ENCODE measurements at regions not wholly inside any gene's neighbourhood (a gene's known extent, or its start where the extent isn't known, plus 50 kb on each side); places are given as distances from the start of the nearest gene placed in this dataset.
"Not testable (repeated sequence)": the region's sequence is repeated elsewhere in the genome, so short reads cannot be mapped to it uniquely, and the experiment has no call there.

- not testable (repeated sequence) for H4K91ac ChIP-seq (replicated peaks; ENCODE audit: insufficient read length, low read length); H4K8ac ChIP-seq (ENCODE audit: extremely low read depth, insufficient read depth, low read length); H3K18ac ChIP-seq (ENCODE audit: extremely low read depth, low read length); H3K4me2 ChIP-seq (ENCODE audit: insufficient read depth in 1 of 2, low read depth in 2 of 2, low read length in 2 of 2); H2BK12ac ChIP-seq (ENCODE audit: low read depth, low read length); H2BK15ac ChIP-seq (ENCODE audit: low read length); H3K23me2 ChIP-seq (ENCODE audit: low read depth, low read length); H3K23ac ChIP-seq (ENCODE audit: insufficient read length); H3K9ac ChIP-seq (replicated peaks in 1 of 4; ENCODE audit: extremely low read depth in 1 of 4, low read depth in 3 of 4, low read length in 3 of 4); H2AFZ ChIP-seq (ENCODE audit: low read length); FAIRE-seq; H3K4me1 ChIP-seq (replicated peaks in 1 of 4; ENCODE audit: control insufficient read depth in 3 of 4, insufficient read depth in 4 of 4, low read length in 3 of 4); H3K14ac ChIP-seq (ENCODE audit: insufficient read length); H3K4ac ChIP-seq (replicated peaks; ENCODE audit: insufficient read length, low read depth, low read length); H2BK120ac ChIP-seq (replicated peaks; ENCODE audit: low read depth, low read length); H3K4me3 ChIP-seq (ENCODE audit: extremely low read depth in 1 of 4, insufficient read depth in 2 of 4, low read depth in 3 of 4, low read length in 4 of 4); H2BK20ac ChIP-seq (ENCODE audit: low read length); H3K79me2 ChIP-seq (ENCODE audit: control insufficient read depth in 1 of 2, insufficient read depth in 2 of 2, low read length in 2 of 2); H4K5ac ChIP-seq (ENCODE audit: insufficient read length, low read depth, low read length); DNase-seq (ENCODE audit: low read depth in 1 of 2, low spot score in 2 of 2); H3K79me1 ChIP-seq (ENCODE audit: low read depth, low read length); H4K20me1 ChIP-seq (replicated peaks in 1 of 2; ENCODE audit: control insufficient read depth in 1 of 2, insufficient read depth in 2 of 2, low read length in 2 of 2); H2BK5ac ChIP-seq (ENCODE audit: low read depth, low read length); H3K36me3 ChIP-seq (ENCODE audit: control insufficient read depth in 2 of 4, insufficient read depth in 4 of 4, low read length in 3 of 4); H3K27ac ChIP-seq (ENCODE audit: low read depth, low read length); H2AK5ac ChIP-seq (ENCODE audit: low read depth, low read length); H3K56ac ChIP-seq (replicated peaks; ENCODE audit: insufficient read length, low read depth, low read length); H3K9me3 ChIP-seq (ENCODE audit: insufficient read depth in 2 of 2, low read depth in 1 of 2, low read length in 1 of 2)
- CTCF ChIA-PET (ENCODE audit: partially characterized antibody), result interaction anchor here (1.5 kb wide), 1 partner anchor 372 kb away, joined by 4 read pairs; no protein-coding TSS in a partner anchor
- POLR2A ChIA-PET (ENCODE audit: partially characterized antibody), result interaction anchor here (0.8 to 2.6 kb wide), 2 partner anchors 8 to 44 kb away, joined by 3 to 8 read pairs; no protein-coding TSS in a partner anchor
- H3K27me3 ChIP-seq (replicated peaks in 1 of 4; ENCODE audit: control insufficient read depth in 3 of 4, extremely low read depth in 1 of 4, insufficient read depth in 3 of 4, low read length in 3 of 4), result peaks cover under 1 to 19% (median 13%) of the 10 kb centered on the region in 4 experiments
- 89% methylated on average over 6 of the region's 8 CpGs; no CpG with 5 or more reads in 1 of the 2 experiments for WGBS, 2 experiments (ENCODE audit: extremely low coverage in 1 of 2, insufficient coverage in 1 of 2, insufficient read length in 1 of 2, insufficient replicate concordance in 2 of 2, low coverage in 1 of 2, low lambda C conversion rate in 2 of 2, missing lambda C conversion rate in 1 of 2)
These were observed 75.0 kb downstream of the C9orf50 start for GRCh38 chr9:129545876-129546275.
